Heart right ventricle (tissue), 16 donors: ENCODE measurements at regions not wholly inside any gene's neighbourhood (a gene's known extent, or its start where the extent isn't known, plus 50 kb on each side); places are given as distances from the start of the nearest gene placed in this dataset.

Source experiments
- ATAC-seq, 8 donors: fragments of 200-7000 bp; cut with Tn5 transposase; one replicate each; pipeline ENCODE4 v1.9.1; 2020; ENCODE audit warnings: mild to moderate bottlenecking in 8 of 8, moderate library complexity in 8 of 8, moderate number of reproducible peaks in 1 of 8
- DNase-seq, 2 donors: peaks; one replicate each; pipeline ENCODE4 v3.0.0-alpha.2; 2020
- H3K27ac ChIP-seq, 10 donors: fragments of 200-600 bp; sonication (generic) in 2 of 10; one replicate each; pipeline versions ENCODE4 v1.5.0 to v1.8.0; 2020 to 2022; ENCODE audit warnings: mild to moderate bottlenecking in 3 of 10
- H3K27me3 ChIP-seq, 7 donors: fragments of 200-600 bp; one replicate each; pipeline ENCODE4 v1.8.0; 2021 to 2022; ENCODE audit warnings: mild to moderate bottlenecking in 2 of 7
- H3K36me3 ChIP-seq, 9 donors: fragments of 200-600 bp; sonication (generic) in 1 of 9; one replicate each; pipeline versions ENCODE4 v1.5.0 to v1.8.0; 2020 to 2022; ENCODE audit warnings: mild to moderate bottlenecking in 2 of 9
- H3K4me1 ChIP-seq, 9 donors: fragments of 200-600 bp; sonication (generic) in 1 of 9; one replicate each; pipeline versions ENCODE4 v1.5.0 to v1.8.0; 2020 to 2022; ENCODE audit warnings: mild to moderate bottlenecking in 4 of 9
- H3K4me3 ChIP-seq, 10 donors: fragments of 200-600 bp; sonication (generic) in 2 of 10; one replicate each; pipeline versions ENCODE4 v1.5.0 to v1.8.0; 2020 to 2022; ENCODE audit warnings: mild to moderate bottlenecking in 7 of 10, moderate library complexity in 2 of 10
- H3K9me3 ChIP-seq, 11 donors: fragments of 200-600 bp in 10 of 11; sonication (generic) in 2 of 11; one replicate each; pipeline versions ENCODE4 v1.5.0 to v1.8.0; 2013 to 2022; ENCODE audit warnings: mild to moderate bottlenecking in 2 of 11, control low read depth in 1 of 11, moderate library complexity in 1 of 11
- WGBS, 2 donors: extraction: QIAGEN DNeasy Blood & Tissue Kit; methylation state at CpG; one replicate each; pipeline ENCODE4 v1.1.7; 2013; ENCODE audit warnings: inconsistent platforms in 1 of 2; 5-methylcytosine and 5-hydroxymethylcytosine counted together
- intact Hi-C, 10 donors: fragments of 100-400 bp; cut with DNase I; formaldehyde crosslinking; loops; one replicate each; pipeline versions ENCODE4 v1.11.1 to v1.14.2; 2022
- TF ChIP-seq, protein P1 (sequence below), 9 donors: fragments of 200-600 bp; sonication (generic) in 2 of 9; IDR thresholded peaks; one replicate each; pipeline versions ENCODE4 v1.5.0 to v1.8.0; 2021 to 2022; ENCODE audit warnings: antibody characterized with exemption in 9 of 9, mild to moderate bottlenecking in 5 of 9, moderate library complexity in 1 of 9
- donor health status: Arrhythmogenic right ventricular cardiomyopathy.
- donor health status: ischemic (EF 13 %, LVEDD 7.1; RV severe dilation, severe dysfunction).
- donor health status: healthy with polysubstance abuse.
- donor health status: DM: no; HTN: yes; CAD: no.
- donor health status: DM: no; HTN: no; CAD: no.
- donor health status: ischemic (EF 25% LVEDD 6.9; RV normal size, moderate dysfunction).
- donor health status: ischemic (EF 25% LVEDD 5.7; RV mildly dilated, moderate dysfunction).
- donor health status: healthy.
- donor health status: DM: yes; HTN: yes; CAD: no.
- donor health status: Ischemic cardiomyopathy.
- donor health status: ischemic (EF 35%, LVEDD 5.7; RV mildly dilated, moderate dysfunction).
- donor health status: nonischemic (EF 11% LVEDD 7.7; RV severe dilation, severe dysfunction).
- donor health status: DM: yes; HTN: yes; CAD: no.
- donor health status: PGD.
- donor health status: ischemic (EF 29% LVEDD 5.4; RV normal size, mild dysfunction).
- donor health status: nonischemic (EF 23%, LVEDD 6.1; RV moderate dilation, normal function).

DNA sequence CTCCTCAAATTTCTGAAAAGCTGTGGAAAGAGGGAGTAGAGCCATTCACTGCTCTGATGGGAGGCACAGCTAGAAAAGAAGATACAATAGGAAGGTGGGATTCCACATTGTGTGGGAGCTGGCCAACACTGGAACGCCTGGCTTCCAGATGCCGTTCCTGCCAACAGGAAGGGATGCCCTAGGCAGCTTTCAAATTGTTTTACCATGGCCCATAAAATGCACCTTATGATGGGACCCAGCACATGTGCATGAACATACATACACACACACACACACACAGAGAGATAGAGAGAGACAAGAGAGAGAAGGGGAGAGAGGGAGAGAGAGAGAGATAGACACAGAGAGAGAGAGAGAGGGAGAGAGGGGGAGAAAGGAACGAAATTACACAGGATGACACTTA is 86.1 kb upstream of the BZW1 start:
- peaks cover 0 to 9% (median 0%) of the 10 kb centered on the region in 11 donors for H3K9me3 ChIP-seq
- ATAC-seq (no peak), DNase-seq (no peak)
- no peak overlapping the region for H3K4me3 ChIP-seq
- no peak overlapping the region for H3K27ac ChIP-seq
- intact Hi-C loops, result loop anchor here in 2 of 10 donors (5.0 to 10.0 kb wide), 2 partner anchors 59 to 738 kb away; no protein-coding TSS in a partner anchor
- 27 to 43% methylated on average over 3 of the region's 3 CpGs for WGBS, 2 donors
- no peaks in the 10 kb centered on the region for H3K36me3 ChIP-seq
- TF ChIP-seq, protein P1, sequence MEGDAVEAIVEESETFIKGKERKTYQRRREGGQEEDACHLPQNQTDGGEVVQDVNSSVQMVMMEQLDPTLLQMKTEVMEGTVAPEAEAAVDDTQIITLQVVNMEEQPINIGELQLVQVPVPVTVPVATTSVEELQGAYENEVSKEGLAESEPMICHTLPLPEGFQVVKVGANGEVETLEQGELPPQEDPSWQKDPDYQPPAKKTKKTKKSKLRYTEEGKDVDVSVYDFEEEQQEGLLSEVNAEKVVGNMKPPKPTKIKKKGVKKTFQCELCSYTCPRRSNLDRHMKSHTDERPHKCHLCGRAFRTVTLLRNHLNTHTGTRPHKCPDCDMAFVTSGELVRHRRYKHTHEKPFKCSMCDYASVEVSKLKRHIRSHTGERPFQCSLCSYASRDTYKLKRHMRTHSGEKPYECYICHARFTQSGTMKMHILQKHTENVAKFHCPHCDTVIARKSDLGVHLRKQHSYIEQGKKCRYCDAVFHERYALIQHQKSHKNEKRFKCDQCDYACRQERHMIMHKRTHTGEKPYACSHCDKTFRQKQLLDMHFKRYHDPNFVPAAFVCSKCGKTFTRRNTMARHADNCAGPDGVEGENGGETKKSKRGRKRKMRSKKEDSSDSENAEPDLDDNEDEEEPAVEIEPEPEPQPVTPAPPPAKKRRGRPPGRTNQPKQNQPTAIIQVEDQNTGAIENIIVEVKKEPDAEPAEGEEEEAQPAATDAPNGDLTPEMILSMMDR (IDR thresholded peaks at IDR 0.05), result no peak
- H3K4me1 ChIP-seq, result no peaks in the 10 kb centered on the region
- H3K27me3 ChIP-seq, result peaks cover 0 to 35% (median 11%) of the 10 kb centered on the region in 7 donors

DNA sequence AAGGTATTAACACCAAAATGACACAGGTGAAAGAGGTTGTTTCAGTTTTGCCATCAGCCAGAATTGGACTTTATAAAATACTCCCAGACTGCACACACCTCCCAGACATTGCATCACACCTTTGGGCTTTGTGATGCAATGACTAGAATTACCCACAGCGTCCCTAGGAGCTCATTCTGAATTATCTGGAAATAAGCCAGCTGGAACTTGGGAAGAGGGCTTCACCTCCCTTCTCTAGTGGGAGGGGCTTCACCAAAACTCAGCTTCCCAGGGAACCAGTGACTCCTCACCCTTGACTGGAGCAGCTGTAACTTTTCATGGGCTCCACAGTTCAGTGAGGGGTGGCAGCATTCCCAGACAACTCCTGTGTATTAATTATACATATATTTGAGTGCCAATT is 83.1 kb upstream of the BZW1 start:
- 32 to 35% methylated on average over 1 of the region's 1 CpG for WGBS, 2 donors
- ATAC-seq, result peak in 4 of 8 donors; percentile 29 to 94 (median 59)
- H3K27ac ChIP-seq, result no peak overlapping the region
- H3K4me1 ChIP-seq, result no peaks in the 10 kb centered on the region
- peaks cover 0 to 35% (median 11%) of the 10 kb centered on the region in 7 donors for H3K27me3 ChIP-seq
- no peaks in the 10 kb centered on the region for H3K9me3 ChIP-seq
- DNase-seq, result no peak
- H3K36me3 ChIP-seq, result no peaks in the 10 kb centered on the region
- intact Hi-C loops, result loop anchor here in 2 of 10 donors (5.0 to 10.0 kb wide), 2 partner anchors 56 to 741 kb away; no protein-coding TSS in a partner anchor
- no peak overlapping the region for H3K4me3 ChIP-seq
- TF ChIP-seq, protein P1 (IDR thresholded peaks at IDR 0.05), result no peak

DNA sequence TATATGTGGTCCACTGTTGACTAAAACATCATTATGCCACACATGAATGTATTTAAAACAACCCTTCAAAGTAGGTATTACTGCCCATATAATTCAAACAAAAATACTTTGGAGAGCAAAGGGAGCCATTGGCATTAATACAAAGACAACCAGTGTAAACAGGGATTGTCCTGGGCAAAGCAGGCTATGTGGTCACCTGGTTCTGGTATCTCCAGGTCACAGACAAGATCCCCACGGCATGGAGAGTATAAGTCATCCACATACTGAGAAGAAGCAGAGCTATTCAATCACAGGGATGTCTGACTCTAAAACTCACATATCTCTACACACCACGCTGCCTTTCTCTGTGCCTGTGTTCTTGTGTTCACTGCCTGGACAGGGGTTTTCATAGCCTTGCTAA is 81.4 kb upstream of the BZW1 start:
- WGBS, 2 donors, result 62 to 67% methylated on average over 2 of the region's 2 CpGs
- no peak overlapping the region for H3K27ac ChIP-seq

DNA sequence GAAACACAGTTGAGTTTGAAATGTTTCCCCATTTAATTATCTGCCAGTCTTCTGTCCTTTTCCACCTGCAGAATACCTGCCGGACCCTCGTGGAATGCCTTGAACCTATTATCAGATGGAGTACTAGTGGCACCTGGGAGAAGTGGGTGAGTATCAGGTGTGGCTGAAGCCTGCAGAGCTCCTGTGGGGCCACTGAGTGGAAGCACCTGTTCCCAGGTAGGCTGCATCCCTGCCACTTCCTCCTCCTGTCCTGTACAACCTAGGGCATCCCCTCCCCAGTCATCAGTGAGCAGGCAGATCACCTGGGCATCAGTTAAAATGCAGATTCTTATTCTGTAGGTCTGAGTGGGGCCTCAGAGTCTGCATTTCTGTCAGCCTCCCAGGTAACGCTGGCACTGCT is 80.8 kb upstream of the BZW1 start:
- ATAC-seq (no peak), DNase-seq (no peak)
- Histone ChIP-seq H3K27ac (no peak overlapping the region), H3K4me1 (peaks cover 0 to 2% (median 0%) of the 10 kb centered on the region in 9 donors), H3K9me3 (no peaks in the 10 kb centered on the region), H3K36me3 (no peaks in the 10 kb centered on the region), H3K27me3 (peaks cover 0 to 24% (median 0%) of the 10 kb centered on the region in 7 donors), H3K4me3 (no peak overlapping the region)
- TF ChIP-seq, protein P1 (IDR thresholded peaks at IDR 0.05), result no peak
- WGBS, 2 donors, result 89 to 91% methylated on average over 3 of the region's 3 CpGs
- intact Hi-C loops, result no loop called here

More for the DNA sequence above, 81.4 kb upstream of the BZW1 start:
- TF ChIP-seq, protein P1 (IDR thresholded peaks at IDR 0.05), result no peak
- Histone ChIP-seq H3K4me3 (no peak overlapping the region), H3K4me1 (no peaks in the 10 kb centered on the region), H3K36me3 (no peaks in the 10 kb centered on the region), H3K9me3 (no peaks in the 10 kb centered on the region), H3K27me3 (peaks cover 0 to 24% (median 3%) of the 10 kb centered on the region in 7 donors)
- DNase-seq (no peak), ATAC-seq (no peak)
- intact Hi-C loops, result no loop called here
